ENCODE measurements at regions not wholly inside any gene's neighbourhood (a gene's known extent, or its start where the extent isn't known, plus 50 kb on each side); places are given as distances from the start of the nearest gene placed in this dataset.

GRCh38 chr1:43035821-43036741, 77.4 kb upstream of the SLC2A1 start (continued):
- no peak for TF ChIP-seq ATAD3A (CRISPR knock-in tag; IDR thresholded peaks at IDR 0.05)
- TF ChIP-seq FIP1L1 (IDR thresholded peaks at IDR 0.05; ENCODE audit: borderline replicate concordance, insufficient read depth, low read depth, low read length), result no peak
- TF ChIP-seq NR2F2 (IDR thresholded peaks at IDR 0.05; ENCODE audit: borderline replicate concordance, low read depth), result peak; percentile 72; the same call in 1 of the 2 replicates
- no peak; the same call in none of the 2 replicates for TF ChIP-seq IRF2 (CRISPR knock-in tag; IDR thresholded peaks at IDR 0.05)
- no peak for TF ChIP-seq CSRNP1 (CRISPR knock-in tag; IDR thresholded peaks at IDR 0.05)
- TF ChIP-seq CHD2 (IDR thresholded peaks at IDR 0.05; ENCODE audit: low read depth, low read length), result no peak
- no peak for TF ChIP-seq ZNF432 (CRISPR knock-in tag; IDR thresholded peaks at IDR 0.05; ENCODE audit: borderline replicate concordance)
- TF ChIP-seq HNF1A (IDR thresholded peaks at IDR 0.05; ENCODE audit: low read depth), result peak; percentile 55; the same call in 1 of the 2 replicates
- TF ChIP-seq HNF1A (CRISPR knock-in tag; IDR thresholded peaks at IDR 0.05; ENCODE audit: borderline replicate concordance), result peak; percentile 88
- TF ChIP-seq ZNF607 (CRISPR knock-in tag; IDR thresholded peaks at IDR 0.05; ENCODE audit: borderline replicate concordance), result no peak
- TF ChIP-seq ZUFSP (CRISPR knock-in tag; IDR thresholded peaks at IDR 0.05; ENCODE audit: borderline replicate concordance), result no peak
- no peak for TF ChIP-seq ZNF207 (IDR thresholded peaks at IDR 0.05; ENCODE audit: borderline replicate concordance)
- TF ChIP-seq ZNF414 (CRISPR knock-in tag; IDR thresholded peaks at IDR 0.05), result no peak
- no peak for TF ChIP-seq SMARCC2 (IDR thresholded peaks at IDR 0.05)
- TF ChIP-seq RARA (CRISPR knock-in tag; IDR thresholded peaks at IDR 0.05), result peak; percentile 63; the same call in 1 of the 2 replicates
- TF ChIP-seq, protein P1, sequence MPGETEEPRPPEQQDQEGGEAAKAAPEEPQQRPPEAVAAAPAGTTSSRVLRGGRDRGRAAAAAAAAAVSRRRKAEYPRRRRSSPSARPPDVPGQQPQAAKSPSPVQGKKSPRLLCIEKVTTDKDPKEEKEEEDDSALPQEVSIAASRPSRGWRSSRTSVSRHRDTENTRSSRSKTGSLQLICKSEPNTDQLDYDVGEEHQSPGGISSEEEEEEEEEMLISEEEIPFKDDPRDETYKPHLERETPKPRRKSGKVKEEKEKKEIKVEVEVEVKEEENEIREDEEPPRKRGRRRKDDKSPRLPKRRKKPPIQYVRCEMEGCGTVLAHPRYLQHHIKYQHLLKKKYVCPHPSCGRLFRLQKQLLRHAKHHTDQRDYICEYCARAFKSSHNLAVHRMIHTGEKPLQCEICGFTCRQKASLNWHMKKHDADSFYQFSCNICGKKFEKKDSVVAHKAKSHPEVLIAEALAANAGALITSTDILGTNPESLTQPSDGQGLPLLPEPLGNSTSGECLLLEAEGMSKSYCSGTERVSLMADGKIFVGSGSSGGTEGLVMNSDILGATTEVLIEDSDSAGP (CRISPR knock-in tag; IDR thresholded peaks at IDR 0.05; ENCODE audit: borderline replicate concordance), result peak; percentile 91; the same call in 1 of the 2 replicates
- TF ChIP-seq ZSCAN21 (CRISPR knock-in tag; IDR thresholded peaks at IDR 0.05; ENCODE audit: borderline replicate concordance), result no peak

All from HepG2 (cell line).